ENCODE measurements at regions not wholly inside any gene's neighbourhood (a gene's known extent, or its start where the extent isn't known, plus 50 kb on each side); places are given as distances from the start of the nearest gene placed in this dataset.

- TF ChIP-seq CTCF (IDR thresholded peaks at IDR 0.05 in 8 of 11, conservative IDR thresholded peaks at IDR 0.05 in 3 of 11) (no peak), POLR2AphosphoS5 (IDR thresholded peaks at IDR 0.05) (no peak), POLR2A (IDR thresholded peaks at IDR 0.05) (no peak)
- Histone ChIP-seq H3K27ac (no peak overlapping the region), H3K4me3 (no peak overlapping the region), H3K4me1 (no peaks in the 10 kb centered on the region), H3K9me3 (peaks cover 0 to 3% (median 0%) of the 10 kb centered on the region in 8 donors), H3K36me3 (no peaks in the 10 kb centered on the region), H3K27me3 (replicated peaks in 1 of 7) (peaks cover 0 to 18% (median 0%) of the 10 kb centered on the region in 7 donors)
- DNase-seq, result no peak
- intact Hi-C loops (cut with DNase I; ENCODE audit: low total_unique reads), result no loop called here
- 79 to 94% (median 86%) methylated on average over 6 of the region's 6 CpGs for WGBS, 5 donors
Observed at GRCh38 chr10:111247781-111248389, 171.1 kb downstream of the ADRA2A start.

GRCh38 chr10:111249925-111250324 lies 173.1 kb downstream of the ADRA2A start:
- no peak for TF ChIP-seq POLR2A (IDR thresholded peaks at IDR 0.05)
- no peak for TF ChIP-seq POLR2AphosphoS5 (IDR thresholded peaks at IDR 0.05)
- TF ChIP-seq CTCF (IDR thresholded peaks at IDR 0.05 in 8 of 11, conservative IDR thresholded peaks at IDR 0.05 in 3 of 11), result no peak
- peaks cover 0 to 3% (median 0%) of the 10 kb centered on the region in 8 donors for H3K9me3 ChIP-seq
- H3K27me3 ChIP-seq (replicated peaks in 1 of 7), result peaks cover 0 to 18% (median 0%) of the 10 kb centered on the region in 7 donors
- H3K4me1 ChIP-seq, result no peaks in the 10 kb centered on the region
- no peaks in the 10 kb centered on the region for H3K36me3 ChIP-seq
- no peak overlapping the region for H3K4me3 ChIP-seq
- WGBS, 5 donors, result 60 to 100% (median 85%) methylated on average over 1 of the region's 1 CpG
- H3K27ac ChIP-seq, result no peak overlapping the region
- intact Hi-C loops (cut with DNase I; ENCODE audit: low total_unique reads), result no loop called here
- DNase-seq, result no peak

- H3K9me3 ChIP-seq, result no peaks in the 10 kb centered on the region
- H3K4me3 ChIP-seq, result no peak overlapping the region
- no peaks in the 10 kb centered on the region for H3K4me1 ChIP-seq
- intact Hi-C loops (cut with DNase I; ENCODE audit: low total_unique reads), result no loop called here
- no peaks in the 10 kb centered on the region for H3K36me3 ChIP-seq
- H3K27me3 ChIP-seq (replicated peaks in 1 of 7), result peaks cover 0 to 3% (median 0%) of the 10 kb centered on the region in 7 donors
- no peak for TF ChIP-seq CTCF (IDR thresholded peaks at IDR 0.05 in 8 of 11, conservative IDR thresholded peaks at IDR 0.05 in 3 of 11)
- TF ChIP-seq POLR2A (IDR thresholded peaks at IDR 0.05), result no peak
- no peak for TF ChIP-seq POLR2AphosphoS5 (IDR thresholded peaks at IDR 0.05)
- DNase-seq, result no peak
- 46 to 62% (median 55%) methylated on average over 2 of the region's 2 CpGs for WGBS, 5 donors
- H3K27ac ChIP-seq, result no peak overlapping the region
Observed at GRCh38 chr10:111261081-111261615, 184.3 kb downstream of the ADRA2A start.

GRCh38 chr10:111265341-111265740 lies 188.5 kb downstream of the ADRA2A start:
- intact Hi-C loops (cut with DNase I; ENCODE audit: low total_unique reads), result no loop called here
- Histone ChIP-seq H3K4me1 (no peaks in the 10 kb centered on the region), H3K36me3 (no peaks in the 10 kb centered on the region), H3K4me3 (no peak overlapping the region), H3K27me3 (replicated peaks in 1 of 7) (peaks cover 0 to 32% (median 0%) of the 10 kb centered on the region in 7 donors), H3K9me3 (no peaks in the 10 kb centered on the region), H3K27ac (no peak overlapping the region)
- TF ChIP-seq POLR2AphosphoS5 (IDR thresholded peaks at IDR 0.05) (no peak), POLR2A (IDR thresholded peaks at IDR 0.05) (no peak), CTCF (IDR thresholded peaks at IDR 0.05 in 8 of 11, conservative IDR thresholded peaks at IDR 0.05 in 3 of 11) (no peak)
- DNase-seq, result no peak
- 52 to 92% (median 85%) methylated on average over 1 of the region's 1 CpG for WGBS, 5 donors

Measured in spleen (tissue), 11 donors.